Fibroblast of lung (primary cell): ENCODE measurements at regions not wholly inside any gene's neighbourhood (a gene's known extent, or its start where the extent isn't known, plus 50 kb on each side); places are given as distances from the start of the nearest gene placed in this dataset.

Experiments
- EZH2 ChIP-seq: IDR thresholded peaks from 2 replicates; pipeline ENCODE4 v1.5.1; 2012; ENCODE audit warnings: low read length, control low read depth, mild to moderate bottlenecking; ENCODE audit errors: missing control alignments
- TF ChIP-seq, protein P1 (sequence below), 2 donors: IDR thresholded peaks in 1 of 2; conservative IDR thresholded peaks in 1 of 2; 1 replicate in 1 of 2; 2 replicates in 1 of 2; pipeline ENCODE4 v1.5.1; 2011 to 2012; ENCODE audit warnings: low read length in 2 of 2, control low read depth in 1 of 2, inconsistent platforms in 1 of 2, low read depth in 1 of 2, mild to moderate bottlenecking in 1 of 2

DNA sequence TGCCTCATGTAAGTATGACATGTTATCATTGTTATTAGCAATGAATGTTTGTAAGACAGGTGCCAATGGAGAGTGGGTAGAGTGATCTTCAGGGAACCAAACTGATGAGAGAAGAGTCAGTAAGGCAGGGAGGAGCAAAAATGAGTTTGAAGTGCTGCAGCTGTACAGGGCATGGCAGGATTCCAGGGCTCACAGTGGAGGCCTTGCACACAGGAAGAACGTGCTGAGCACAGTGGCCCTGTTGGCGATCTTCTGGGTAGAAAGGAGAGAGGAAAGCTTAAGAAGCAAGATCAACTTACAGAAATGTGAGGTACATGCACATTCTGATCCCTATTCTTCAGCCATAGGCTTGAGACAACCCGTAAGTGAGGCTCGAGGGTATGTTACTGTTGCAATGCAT, 219.3 kb upstream of the TMEM45B start:
- TF ChIP-seq, protein P1, sequence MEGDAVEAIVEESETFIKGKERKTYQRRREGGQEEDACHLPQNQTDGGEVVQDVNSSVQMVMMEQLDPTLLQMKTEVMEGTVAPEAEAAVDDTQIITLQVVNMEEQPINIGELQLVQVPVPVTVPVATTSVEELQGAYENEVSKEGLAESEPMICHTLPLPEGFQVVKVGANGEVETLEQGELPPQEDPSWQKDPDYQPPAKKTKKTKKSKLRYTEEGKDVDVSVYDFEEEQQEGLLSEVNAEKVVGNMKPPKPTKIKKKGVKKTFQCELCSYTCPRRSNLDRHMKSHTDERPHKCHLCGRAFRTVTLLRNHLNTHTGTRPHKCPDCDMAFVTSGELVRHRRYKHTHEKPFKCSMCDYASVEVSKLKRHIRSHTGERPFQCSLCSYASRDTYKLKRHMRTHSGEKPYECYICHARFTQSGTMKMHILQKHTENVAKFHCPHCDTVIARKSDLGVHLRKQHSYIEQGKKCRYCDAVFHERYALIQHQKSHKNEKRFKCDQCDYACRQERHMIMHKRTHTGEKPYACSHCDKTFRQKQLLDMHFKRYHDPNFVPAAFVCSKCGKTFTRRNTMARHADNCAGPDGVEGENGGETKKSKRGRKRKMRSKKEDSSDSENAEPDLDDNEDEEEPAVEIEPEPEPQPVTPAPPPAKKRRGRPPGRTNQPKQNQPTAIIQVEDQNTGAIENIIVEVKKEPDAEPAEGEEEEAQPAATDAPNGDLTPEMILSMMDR (conservative IDR thresholded peaks at IDR 0.05 in 1 of 2, IDR thresholded peaks at IDR 0.05 in 1 of 2; ENCODE audit: low read depth in 1 of 2, low read length in 2 of 2), result no peak
- no peak for TF ChIP-seq EZH2
